Thyroid gland (tissue), 4 donors: ENCODE measurements at regions not wholly inside any gene's neighbourhood (a gene's known extent, or its start where the extent isn't known, plus 50 kb on each side); places are given as distances from the start of the nearest gene placed in this dataset.

ENCODE experiments used
- DNase-seq, 2 donors: peaks; one replicate each; pipeline ENCODE4 v3.0.0-alpha.2; 2019
- H3K27ac ChIP-seq, 3 donors: fragments of 200-600 bp; sonication (generic); 1 replicate in 2 of 3; 2 replicates in 1 of 3; pipeline ENCODE4 v1.5.1; 2016 to 2019; ENCODE audit warnings: mild to moderate bottlenecking in 1 of 3, moderate library complexity in 1 of 3
- H3K27me3 ChIP-seq: fragments of 200-600 bp; sonication (generic); one replicate; pipeline ENCODE4 v1.5.1; 2019
- H3K36me3 ChIP-seq, 2 donors: fragments of 200-600 bp; sonication (generic); one replicate each; pipeline ENCODE4 v1.5.1; 2016 to 2019
- H3K4me1 ChIP-seq, 2 donors: fragments of 200-600 bp; sonication (generic); one replicate each; pipeline ENCODE4 v1.5.1; 2017 to 2019
- H3K4me3 ChIP-seq, 3 donors: fragments of 200-600 bp; sonication (generic); replicated peaks in 1 of 3; 1 replicate in 2 of 3; 2 replicates in 1 of 3; pipeline ENCODE4 v1.5.1; 2016; ENCODE audit warnings: mild to moderate bottlenecking in 1 of 3
- H3K9me3 ChIP-seq: fragments of 200-600 bp; sonication (generic); one replicate; pipeline ENCODE4 v1.5.1; 2017
- CTCF ChIP-seq, 6 experiments: fragments of 200-600 bp in 3 of 6; fragments of 450-650 bp in 3 of 6; sonication (generic) in 3 of 6; IDR thresholded peaks; one replicate each; pipeline ENCODE4 v1.5.1; 2016 to 2019; ENCODE audit warnings: antibody characterized with exemption in 6 of 6, mild to moderate bottlenecking in 2 of 6, inconsistent platforms in 1 of 6, moderate library complexity in 1 of 6
- POLR2A ChIP-seq, 2 donors: fragments of 450-650 bp; IDR thresholded peaks; one replicate each; pipeline ENCODE4 v1.6.1; 2017; ENCODE audit warnings: antibody characterized with exemption in 2 of 2, mild to moderate bottlenecking in 2 of 2, moderate library complexity in 1 of 2
- WGBS, 2 donors: methylation state at CpG; one replicate each; pipeline ENCODE4 v1.1.5; 2017; 5-methylcytosine and 5-hydroxymethylcytosine counted together
- intact Hi-C: fragments of 100-400 bp; cut with DNase I; formaldehyde crosslinking; loops from one replicate; pipeline ENCODE4 v1.15.1; 2023

- Histone ChIP-seq H3K27me3 (no peaks in the 10 kb centered on the region), H3K4me3 (no peak overlapping the region)
Measured at GRCh38 chr12:89213747-89214146, 138.6 kb downstream of the DUSP6 start.

GRCh38 chr12:89213139-89213538 lies 139.2 kb downstream of the DUSP6 start:
- Histone ChIP-seq H3K9me3 (no peaks in the 10 kb centered on the region), H3K4me3 (no peak overlapping the region), H3K27ac (peak overlapping the region; percentile 9 to 56 (median 55)), H3K4me1 (peaks cover 20 to 28% of the 10 kb centered on the region in 2 donors), H3K36me3 (no peaks in the 10 kb centered on the region), H3K27me3 (no peaks in the 10 kb centered on the region)
- TF ChIP-seq POLR2A (IDR thresholded peaks at IDR 0.05), result no peak
- TF ChIP-seq CTCF (IDR thresholded peaks at IDR 0.05), result no peak
- DNase-seq, result no peak
- 73 to 81% methylated on average over 1 of the region's 1 CpG for WGBS, 2 donors
- intact Hi-C loops, result no loop called here

More at GRCh38 chr12:89213747-89214146, 138.6 kb downstream of the DUSP6 start:
- Histone ChIP-seq H3K36me3 (no peaks in the 10 kb centered on the region), H3K4me1 (peaks cover 20 to 26% of the 10 kb centered on the region in 2 donors), H3K9me3 (no peaks in the 10 kb centered on the region), H3K27ac (peak overlapping the region in 1 of 3 donors; percentile 55)
- intact Hi-C loops, result no loop called here
- TF ChIP-seq CTCF (IDR thresholded peaks at IDR 0.05) (no peak), POLR2A (IDR thresholded peaks at IDR 0.05) (no peak)
- no peak for DNase-seq
- WGBS, 2 donors, result 98 to 100% methylated on average over 1 of the region's 1 CpG

GRCh38 chr12:89212339-89212771 lies 139.9 kb downstream of the DUSP6 start:
- peaks cover 20 to 28% of the 10 kb centered on the region in 2 donors for H3K4me1 ChIP-seq
- peak overlapping the region; percentile 9 to 56 (median 55) for H3K27ac ChIP-seq
- H3K4me3 ChIP-seq, result no peak overlapping the region
- 34 to 35% methylated on average over 3 of the region's 3 CpGs for WGBS, 2 donors
- intact Hi-C loops, result no loop called here
- H3K9me3 ChIP-seq, result no peaks in the 10 kb centered on the region
- no peaks in the 10 kb centered on the region for H3K36me3 ChIP-seq
- DNase-seq, result peak; percentile 31 to 34
- TF ChIP-seq CTCF (IDR thresholded peaks at IDR 0.05), result no peak
- TF ChIP-seq POLR2A (IDR thresholded peaks at IDR 0.05), result no peak
- H3K27me3 ChIP-seq, result no peaks in the 10 kb centered on the region

- Histone ChIP-seq H3K4me3 (no peak overlapping the region), H3K4me1 (peaks cover 20 to 28% of the 10 kb centered on the region in 2 donors), H3K27me3 (no peaks in the 10 kb centered on the region), H3K36me3 (no peaks in the 10 kb centered on the region), H3K9me3 (no peaks in the 10 kb centered on the region), H3K27ac (no peak overlapping the region)
- no peak for TF ChIP-seq CTCF (IDR thresholded peaks at IDR 0.05)
- TF ChIP-seq POLR2A (IDR thresholded peaks at IDR 0.05), result no peak
- DNase-seq, result no peak
- intact Hi-C loops, result no loop called here
- WGBS, 2 donors, result 98% methylated on average over 1 of the region's 1 CpG
Measured at GRCh38 chr12:89211456-89211855, 140.8 kb downstream of the DUSP6 start.

- 84 to 89% methylated on average over 2 of the region's 2 CpGs for WGBS, 2 donors
- no peak overlapping the region for H3K27ac ChIP-seq
- no peak for DNase-seq
- H3K9me3 ChIP-seq, result no peaks in the 10 kb centered on the region
- no peaks in the 10 kb centered on the region for H3K27me3 ChIP-seq
- intact Hi-C loops, result no loop called here
- no peaks in the 10 kb centered on the region for H3K36me3 ChIP-seq
- TF ChIP-seq POLR2A (IDR thresholded peaks at IDR 0.05) (no peak), CTCF (IDR thresholded peaks at IDR 0.05) (no peak)
- H3K4me3 ChIP-seq, result no peak overlapping the region
- peaks cover 17 to 28% of the 10 kb centered on the region in 2 donors for H3K4me1 ChIP-seq
Measured at GRCh38 chr12:89210277-89210676, 142.0 kb downstream of the DUSP6 start.
